ENCODE measurements at regions not wholly inside any gene's neighbourhood (a gene's known extent, or its start where the extent isn't known, plus 50 kb on each side); places are given as distances from the start of the nearest gene placed in this dataset.

- no peak for TF ChIP-seq CTCF (IDR thresholded peaks at IDR 0.05; ENCODE audit: low read length)
- TF ChIP-seq EZH2 (optimal IDR thresholded peaks at IDR 0.05; ENCODE audit: low read depth, low read length), result no peak
- no peak for TF ChIP-seq EZH2phosphoT487 (IDR thresholded peaks at IDR 0.05; ENCODE audit: low read length)
These were observed 60.9 kb upstream of the ARID2 start for GRCh38 chr12:45668641-45669040.

Measured in MM.1S (cell line).